GM12864 (cell line): ENCODE measurements at regions not wholly inside any gene's neighbourhood (a gene's known extent, or its start where the extent isn't known, plus 50 kb on each side); places are given as distances from the start of the nearest gene placed in this dataset.

Source experiments
- DNase-seq: peaks from one replicate; pipeline ENCODE4 v3.0.0-alpha.2; 2011; ENCODE audit warnings: low read depth
- H3K4me3 ChIP-seq: 2 replicates; pipeline ENCODE4 v1.5.1; 2011; ENCODE audit warnings: mild to moderate bottlenecking, low read depth, low read length, control low read depth
- CTCF ChIP-seq: IDR thresholded peaks from 2 replicates; pipeline ENCODE4 v1.5.1; 2011; ENCODE audit warnings: low read depth, mild to moderate bottlenecking, moderate library complexity, low read length, control low read depth, inconsistent platforms; ENCODE audit errors: missing control alignments

GRCh38 chr1:37274486-37274885 is 199.9 kb upstream of the ZC3H12A start:
- no peak overlapping the region for H3K4me3 ChIP-seq
- no peak for TF ChIP-seq CTCF
- no peak for DNase-seq

- H3K4me3 ChIP-seq: no peak overlapping the region
- TF ChIP-seq CTCF: no peak
- DNase-seq: no peak
These were observed 199.3 kb upstream of the ZC3H12A start for GRCh38 chr1:37274938-37275631.

- H3K4me3 ChIP-seq: no peak overlapping the region
- no peak for TF ChIP-seq CTCF
- no peak for DNase-seq
These were observed 197.0 kb upstream of the ZC3H12A start for GRCh38 chr1:37277366-37277765.

GRCh38 chr1:37281354-37281753 is 193.0 kb upstream of the ZC3H12A start:
- no peak for DNase-seq
- TF ChIP-seq CTCF: no peak
- H3K4me3 ChIP-seq: no peak overlapping the region

GRCh38 chr1:37282764-37283163 is 191.6 kb upstream of the ZC3H12A start:
- H3K4me3 ChIP-seq: no peak overlapping the region
- DNase-seq: no peak
- no peak for TF ChIP-seq CTCF

GRCh38 chr1:37284053-37284452 is 190.3 kb upstream of the ZC3H12A start:
- H3K4me3 ChIP-seq: no peak overlapping the region
- TF ChIP-seq CTCF: no peak
- no peak for DNase-seq

- no peak for DNase-seq
These were observed 187.5 kb upstream of the ZC3H12A start for GRCh38 chr1:37286881-37287280.

More at GRCh38 chr1:37286881-37287280, 187.5 kb upstream of the ZC3H12A start:
- no peak overlapping the region for H3K4me3 ChIP-seq
- no peak for TF ChIP-seq CTCF
